HL-60 (cell line): ENCODE measurements at regions not wholly inside any gene's neighbourhood (a gene's known extent, or its start where the extent isn't known, plus 50 kb on each side); places are given as distances from the start of the nearest gene placed in this dataset.

Experiments used
- DNase-seq, 2 experiments: peaks; one replicate each; pipeline ENCODE4 v3.0.0-alpha.2; 2010 to 2020; ENCODE audit warnings: low read depth in 1 of 2, low spot score in 1 of 2
- H3K27ac ChIP-seq: fragments of 250-450 bp; sonication (Bioruptor Pico); replicated peaks from 2 replicates; pipeline ENCODE4 v1.5.1; 2020; ENCODE audit warnings: mild to moderate bottlenecking, moderate library complexity
- H3K27me3 ChIP-seq: fragments of 250-450 bp; sonication (Bioruptor Pico); 2 replicates; pipeline ENCODE4 v1.5.1; 2021; ENCODE audit warnings: mild to moderate bottlenecking, moderate library complexity; ENCODE audit not compliant: insufficient read depth, poor library complexity, severe bottlenecking
- H3K4me3 ChIP-seq: replicated peaks from 2 replicates; pipeline ENCODE4 v1.5.1; 2011; ENCODE audit warnings: mild to moderate bottlenecking, control low read depth, low read length; ENCODE audit not compliant: insufficient read depth
- GABPA ChIP-seq: IDR thresholded peaks from 2 replicates; pipeline ENCODE4 v1.6.1; 2012; ENCODE audit warnings: low read depth
- POLR2AphosphoS5 ChIP-seq: IDR thresholded peaks from 2 replicates; pipeline ENCODE4 v1.6.1; 2012; ENCODE audit warnings: low read depth
- SPI1 ChIP-seq: IDR thresholded peaks from 2 replicates; pipeline ENCODE4 v1.6.1; 2012; ENCODE audit warnings: low read depth, mild to moderate bottlenecking, borderline replicate concordance
- TF ChIP-seq, protein P1 (sequence below): IDR thresholded peaks from 2 replicates; pipeline ENCODE4 v1.6.1; 2012; ENCODE audit warnings: low read depth; ENCODE audit not compliant: insufficient replicate concordance
- TF ChIP-seq, protein P2 (sequence below): IDR thresholded peaks from one replicate; pipeline ENCODE4 v1.5.1; 2011; ENCODE audit warnings: low read length, control low read depth, inconsistent platforms; ENCODE audit not compliant: insufficient read depth

DNA sequence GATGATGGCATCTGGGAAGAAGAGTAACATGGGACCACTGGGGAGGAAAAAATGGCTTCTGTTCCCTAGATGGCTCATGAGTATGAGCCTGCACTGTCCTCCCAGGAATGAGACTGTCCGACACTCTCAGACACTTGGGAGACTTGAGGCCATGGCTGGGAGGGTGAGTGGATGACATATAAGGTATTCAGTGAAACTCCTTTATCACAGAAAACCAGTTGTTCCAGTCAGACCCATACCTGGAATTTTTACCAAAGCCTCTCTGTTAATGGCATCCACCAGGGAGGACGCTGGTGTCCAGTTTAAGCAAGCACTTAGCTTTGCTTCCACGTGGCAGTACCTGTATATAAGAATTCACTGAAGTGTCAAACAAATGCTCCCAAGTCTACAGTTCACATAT lies 116.7 kb upstream of the C10orf90 start:
- Histone ChIP-seq H3K27me3 (no peaks in the 10 kb centered on the region), H3K27ac (no peak overlapping the region), H3K4me3 (no peak overlapping the region)
- TF ChIP-seq, protein P1, sequence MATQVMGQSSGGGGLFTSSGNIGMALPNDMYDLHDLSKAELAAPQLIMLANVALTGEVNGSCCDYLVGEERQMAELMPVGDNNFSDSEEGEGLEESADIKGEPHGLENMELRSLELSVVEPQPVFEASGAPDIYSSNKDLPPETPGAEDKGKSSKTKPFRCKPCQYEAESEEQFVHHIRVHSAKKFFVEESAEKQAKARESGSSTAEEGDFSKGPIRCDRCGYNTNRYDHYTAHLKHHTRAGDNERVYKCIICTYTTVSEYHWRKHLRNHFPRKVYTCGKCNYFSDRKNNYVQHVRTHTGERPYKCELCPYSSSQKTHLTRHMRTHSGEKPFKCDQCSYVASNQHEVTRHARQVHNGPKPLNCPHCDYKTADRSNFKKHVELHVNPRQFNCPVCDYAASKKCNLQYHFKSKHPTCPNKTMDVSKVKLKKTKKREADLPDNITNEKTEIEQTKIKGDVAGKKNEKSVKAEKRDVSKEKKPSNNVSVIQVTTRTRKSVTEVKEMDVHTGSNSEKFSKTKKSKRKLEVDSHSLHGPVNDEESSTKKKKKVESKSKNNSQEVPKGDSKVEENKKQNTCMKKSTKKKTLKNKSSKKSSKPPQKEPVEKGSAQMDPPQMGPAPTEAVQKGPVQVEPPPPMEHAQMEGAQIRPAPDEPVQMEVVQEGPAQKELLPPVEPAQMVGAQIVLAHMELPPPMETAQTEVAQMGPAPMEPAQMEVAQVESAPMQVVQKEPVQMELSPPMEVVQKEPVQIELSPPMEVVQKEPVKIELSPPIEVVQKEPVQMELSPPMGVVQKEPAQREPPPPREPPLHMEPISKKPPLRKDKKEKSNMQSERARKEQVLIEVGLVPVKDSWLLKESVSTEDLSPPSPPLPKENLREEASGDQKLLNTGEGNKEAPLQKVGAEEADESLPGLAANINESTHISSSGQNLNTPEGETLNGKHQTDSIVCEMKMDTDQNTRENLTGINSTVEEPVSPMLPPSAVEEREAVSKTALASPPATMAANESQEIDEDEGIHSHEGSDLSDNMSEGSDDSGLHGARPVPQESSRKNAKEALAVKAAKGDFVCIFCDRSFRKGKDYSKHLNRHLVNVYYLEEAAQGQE = no peak
- TF ChIP-seq, protein P2, sequence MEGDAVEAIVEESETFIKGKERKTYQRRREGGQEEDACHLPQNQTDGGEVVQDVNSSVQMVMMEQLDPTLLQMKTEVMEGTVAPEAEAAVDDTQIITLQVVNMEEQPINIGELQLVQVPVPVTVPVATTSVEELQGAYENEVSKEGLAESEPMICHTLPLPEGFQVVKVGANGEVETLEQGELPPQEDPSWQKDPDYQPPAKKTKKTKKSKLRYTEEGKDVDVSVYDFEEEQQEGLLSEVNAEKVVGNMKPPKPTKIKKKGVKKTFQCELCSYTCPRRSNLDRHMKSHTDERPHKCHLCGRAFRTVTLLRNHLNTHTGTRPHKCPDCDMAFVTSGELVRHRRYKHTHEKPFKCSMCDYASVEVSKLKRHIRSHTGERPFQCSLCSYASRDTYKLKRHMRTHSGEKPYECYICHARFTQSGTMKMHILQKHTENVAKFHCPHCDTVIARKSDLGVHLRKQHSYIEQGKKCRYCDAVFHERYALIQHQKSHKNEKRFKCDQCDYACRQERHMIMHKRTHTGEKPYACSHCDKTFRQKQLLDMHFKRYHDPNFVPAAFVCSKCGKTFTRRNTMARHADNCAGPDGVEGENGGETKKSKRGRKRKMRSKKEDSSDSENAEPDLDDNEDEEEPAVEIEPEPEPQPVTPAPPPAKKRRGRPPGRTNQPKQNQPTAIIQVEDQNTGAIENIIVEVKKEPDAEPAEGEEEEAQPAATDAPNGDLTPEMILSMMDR = no peak
- TF ChIP-seq POLR2AphosphoS5 (no peak), SPI1 (no peak)
- DNase-seq = no peak

DNA sequence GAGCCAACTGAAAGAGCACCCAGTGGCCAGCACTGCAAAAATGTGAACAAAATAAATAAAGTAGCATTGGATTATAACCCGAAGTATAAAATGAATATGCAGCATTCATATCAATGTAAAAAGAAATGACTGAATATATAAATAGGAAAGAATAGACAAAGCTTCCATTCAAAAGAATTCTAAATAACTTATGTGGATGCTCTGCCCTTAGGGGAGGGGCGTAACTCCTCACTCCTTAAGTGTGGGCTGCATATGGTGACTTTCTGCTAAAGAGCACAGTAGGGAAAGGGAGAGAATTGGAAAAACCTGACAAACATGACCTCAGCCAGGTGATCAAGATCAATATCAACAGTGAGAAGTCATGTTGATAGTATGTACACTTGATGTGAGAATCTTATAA lies 109.9 kb upstream of the DOCK1 start:
- Histone ChIP-seq H3K27me3 (no peaks in the 10 kb centered on the region), H3K4me3 (no peak overlapping the region), H3K27ac (no peak overlapping the region)
- no peak for TF ChIP-seq SPI1
- DNase-seq = no peak

DNA sequence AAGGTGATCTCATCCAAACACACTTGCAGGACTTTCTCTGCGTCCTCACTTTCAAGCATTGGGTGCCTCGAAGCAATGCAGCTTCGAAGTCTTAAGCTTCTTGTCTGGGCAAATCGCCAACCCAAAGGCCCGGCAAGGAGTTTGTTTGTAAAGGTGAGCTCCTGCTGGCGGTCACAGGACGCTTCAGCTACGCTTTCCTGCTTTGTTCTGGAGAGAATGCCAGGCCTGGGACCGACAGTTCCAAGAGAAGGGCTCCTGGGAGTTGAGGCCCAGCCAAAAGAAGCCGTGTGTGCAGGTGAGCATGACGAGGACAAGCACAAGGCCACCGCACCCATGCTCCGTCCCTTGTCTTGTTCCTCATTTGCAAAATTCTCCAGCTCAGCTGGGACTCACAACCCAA lies 106.6 kb upstream of the DOCK1 start:
- H3K4me3 ChIP-seq = no peak overlapping the region
- no peaks in the 10 kb centered on the region for H3K27me3 ChIP-seq
- TF ChIP-seq SPI1 = no peak
- no peak for TF ChIP-seq GABPA
- TF ChIP-seq, protein P1 = no peak
- no peak for TF ChIP-seq POLR2AphosphoS5
- TF ChIP-seq, protein P2 = no peak
- DNase-seq = no peak
- no peak overlapping the region for H3K27ac ChIP-seq

DNA sequence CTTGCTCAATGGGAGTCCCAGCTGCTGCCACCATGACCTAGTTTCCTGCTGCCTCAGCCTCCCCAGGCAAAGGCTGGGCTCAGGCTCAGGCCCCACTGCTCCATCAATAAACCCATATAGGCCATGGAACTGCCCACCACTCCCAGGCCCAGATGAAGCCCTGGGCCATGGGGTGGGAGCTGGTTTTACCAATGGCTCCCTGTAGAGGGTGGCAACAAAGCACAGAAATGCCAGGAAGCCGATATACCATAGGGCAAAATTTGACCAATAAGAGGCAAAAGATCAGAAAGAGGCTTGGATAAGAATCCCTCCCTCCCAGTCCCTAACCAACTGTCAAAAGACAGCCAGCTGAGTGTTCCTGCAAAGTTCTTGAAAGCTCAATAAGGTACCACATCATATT lies 101.8 kb upstream of the DOCK1 start:
- Histone ChIP-seq H3K27me3 (no peaks in the 10 kb centered on the region), H3K4me3 (no peak overlapping the region), H3K27ac (no peak overlapping the region)
- TF ChIP-seq, protein P2 = no peak
- TF ChIP-seq, protein P1 = no peak
- TF ChIP-seq GABPA (no peak), SPI1 (no peak), POLR2AphosphoS5 (no peak)
- no peak for DNase-seq
